Lower lobe of right lung (tissue), 2 donors: ENCODE measurements at regions not wholly inside any gene's neighbourhood (a gene's known extent, or its start where the extent isn't known, plus 50 kb on each side); places are given as distances from the start of the nearest gene placed in this dataset.

Experiments
- ATAC-seq, 2 donors: fragments of 200-7000 bp; cut with Tn5 transposase; one replicate each; pipeline ENCODE4 v1.9.1; 2020 to 2022; ENCODE audit warnings: mild to moderate bottlenecking in 2 of 2, moderate library complexity in 2 of 2
- DNase-seq: peaks from one replicate; pipeline ENCODE4 v3.0.0-alpha.2; 2020
- H3K27ac ChIP-seq: fragments of 200-600 bp; one replicate; pipeline ENCODE4 v1.8.0; 2022
- H3K27me3 ChIP-seq: fragments of 200-600 bp; one replicate; pipeline ENCODE4 v1.8.0; 2022; ENCODE audit warnings: low read depth
- H3K36me3 ChIP-seq: fragments of 200-600 bp; one replicate; pipeline ENCODE4 v1.8.0; 2022; ENCODE audit warnings: mild to moderate bottlenecking
- H3K4me1 ChIP-seq: fragments of 200-600 bp; one replicate; pipeline ENCODE4 v1.8.0; 2022
- H3K4me3 ChIP-seq: fragments of 200-600 bp; one replicate; pipeline ENCODE4 v1.8.0; 2022; ENCODE audit warnings: mild to moderate bottlenecking
- H3K9me3 ChIP-seq: fragments of 200-600 bp; one replicate; pipeline ENCODE4 v1.8.0; 2022
- intact Hi-C: fragments of 100-400 bp; cut with DNase I; formaldehyde crosslinking; loops from one replicate; pipeline ENCODE4 v1.11.0; 2022
- TF ChIP-seq, protein P1 (sequence below): fragments of 200-600 bp; IDR thresholded peaks from one replicate; pipeline ENCODE4 v1.8.0; 2022; ENCODE audit warnings: antibody characterized with exemption, mild to moderate bottlenecking
- donor health status: DM: no; HTN: yes; CAD: no; lungs with severe emphysema.

DNA sequence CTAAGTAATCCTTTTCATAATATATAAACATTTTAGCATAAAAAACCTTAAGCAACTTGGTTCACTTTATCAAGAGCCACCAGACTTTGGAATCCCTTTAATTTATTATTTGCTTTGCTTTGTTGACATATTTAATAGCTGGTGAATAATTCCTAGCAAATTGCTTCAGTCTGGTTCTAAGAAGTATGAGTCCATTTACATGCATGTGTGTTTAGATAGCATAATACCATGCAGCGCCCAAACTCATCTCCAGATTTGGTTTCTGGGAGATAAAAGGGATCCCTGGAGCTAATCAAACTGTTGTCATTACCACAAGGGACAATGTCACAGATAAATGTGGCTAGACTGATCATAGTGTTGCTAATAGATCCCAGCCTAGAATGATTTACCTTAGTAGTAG lies 111.8 kb downstream of the TMEM144 start:
- no peaks in the 10 kb centered on the region for H3K9me3 ChIP-seq
- DNase-seq, result no peak
- no peak for ATAC-seq
- H3K27me3 ChIP-seq, result no peaks in the 10 kb centered on the region
- no peaks in the 10 kb centered on the region for H3K4me1 ChIP-seq
- no peak overlapping the region for H3K27ac ChIP-seq
- intact Hi-C loops, result no loop called here
- H3K36me3 ChIP-seq, result no peaks in the 10 kb centered on the region
- no peak overlapping the region for H3K4me3 ChIP-seq
- TF ChIP-seq, protein P1, sequence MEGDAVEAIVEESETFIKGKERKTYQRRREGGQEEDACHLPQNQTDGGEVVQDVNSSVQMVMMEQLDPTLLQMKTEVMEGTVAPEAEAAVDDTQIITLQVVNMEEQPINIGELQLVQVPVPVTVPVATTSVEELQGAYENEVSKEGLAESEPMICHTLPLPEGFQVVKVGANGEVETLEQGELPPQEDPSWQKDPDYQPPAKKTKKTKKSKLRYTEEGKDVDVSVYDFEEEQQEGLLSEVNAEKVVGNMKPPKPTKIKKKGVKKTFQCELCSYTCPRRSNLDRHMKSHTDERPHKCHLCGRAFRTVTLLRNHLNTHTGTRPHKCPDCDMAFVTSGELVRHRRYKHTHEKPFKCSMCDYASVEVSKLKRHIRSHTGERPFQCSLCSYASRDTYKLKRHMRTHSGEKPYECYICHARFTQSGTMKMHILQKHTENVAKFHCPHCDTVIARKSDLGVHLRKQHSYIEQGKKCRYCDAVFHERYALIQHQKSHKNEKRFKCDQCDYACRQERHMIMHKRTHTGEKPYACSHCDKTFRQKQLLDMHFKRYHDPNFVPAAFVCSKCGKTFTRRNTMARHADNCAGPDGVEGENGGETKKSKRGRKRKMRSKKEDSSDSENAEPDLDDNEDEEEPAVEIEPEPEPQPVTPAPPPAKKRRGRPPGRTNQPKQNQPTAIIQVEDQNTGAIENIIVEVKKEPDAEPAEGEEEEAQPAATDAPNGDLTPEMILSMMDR, result no peak

DNA sequence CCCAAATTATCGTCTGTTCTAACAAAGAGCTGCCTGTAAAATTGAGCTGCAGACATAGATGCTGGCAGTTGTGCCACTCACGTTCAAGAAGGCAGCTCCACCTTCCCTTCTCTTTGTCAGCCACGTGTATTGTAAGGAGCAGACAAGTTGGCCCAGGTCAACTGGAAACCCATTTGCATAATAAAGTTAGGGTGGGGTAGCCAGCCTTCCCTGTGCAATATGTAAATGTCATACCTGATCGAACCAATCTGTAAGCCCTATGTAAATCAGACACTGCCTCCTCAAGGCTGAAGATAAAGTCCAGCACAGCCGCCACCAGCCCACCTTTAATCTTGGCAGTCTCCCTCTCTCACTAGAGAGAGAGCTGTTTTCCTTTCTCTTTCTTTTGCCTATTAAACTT lies 117.2 kb downstream of the TMEM144 start:
- Histone ChIP-seq H3K4me1 (no peaks in the 10 kb centered on the region), H3K36me3 (no peaks in the 10 kb centered on the region), H3K27me3 (no peaks in the 10 kb centered on the region), H3K9me3 (no peaks in the 10 kb centered on the region), H3K27ac (no peak overlapping the region), H3K4me3 (no peak overlapping the region)
- DNase-seq (no peak), ATAC-seq (no peak)
- intact Hi-C loops, result no loop called here
- TF ChIP-seq, protein P1, result no peak

DNA sequence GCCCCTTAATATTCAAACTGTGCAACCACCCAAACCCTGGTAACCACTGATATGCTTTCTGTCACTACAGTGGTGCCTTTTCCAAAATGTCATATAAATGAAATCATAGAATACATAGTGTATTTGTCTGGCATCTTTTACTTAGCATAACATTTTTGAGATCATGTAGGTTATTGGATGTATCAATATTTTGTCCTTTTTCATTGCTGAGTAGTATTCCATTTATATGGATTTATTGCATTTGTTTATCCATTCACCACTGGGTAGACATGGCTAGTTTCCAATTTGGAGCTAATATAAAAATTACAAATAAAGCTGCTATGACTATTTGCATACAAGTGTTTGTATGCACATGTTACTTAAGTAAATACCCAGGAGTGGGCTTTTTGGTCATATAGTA lies 121.6 kb downstream of the TMEM144 start:
- Histone ChIP-seq H3K36me3 (no peaks in the 10 kb centered on the region), H3K27me3 (no peaks in the 10 kb centered on the region), H3K4me1 (no peaks in the 10 kb centered on the region), H3K4me3 (no peak overlapping the region), H3K9me3 (no peaks in the 10 kb centered on the region), H3K27ac (no peak overlapping the region)
- DNase-seq, result no peak
- intact Hi-C loops, result no loop called here
- TF ChIP-seq, protein P1, result no peak
- ATAC-seq, result no peak

DNA sequence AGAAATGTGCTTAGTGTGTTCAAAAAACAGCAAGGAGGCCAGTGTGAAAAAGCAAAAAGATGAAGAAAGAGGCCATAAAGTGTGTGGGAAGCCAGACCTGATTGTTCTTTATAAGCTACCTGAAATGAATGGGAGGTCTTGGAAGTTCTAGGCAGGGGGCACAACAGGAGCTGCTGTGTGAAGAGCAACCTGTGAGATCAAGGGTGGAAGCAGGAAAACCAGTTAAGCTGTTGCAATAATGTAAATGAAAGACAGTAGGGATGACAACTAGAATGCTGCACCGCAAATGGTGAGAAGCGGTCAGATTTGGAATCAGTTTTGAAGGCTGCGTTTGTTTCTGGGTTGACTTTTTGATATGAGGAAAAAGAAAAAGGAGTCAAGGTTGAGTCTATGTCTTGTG lies 123.5 kb downstream of the TMEM144 start:
- no peaks in the 10 kb centered on the region for H3K9me3 ChIP-seq
- TF ChIP-seq, protein P1, result no peak
- DNase-seq, result no peak
- intact Hi-C loops, result no loop called here
- no peak for ATAC-seq
- no peaks in the 10 kb centered on the region for H3K4me1 ChIP-seq
- no peak overlapping the region for H3K4me3 ChIP-seq
- no peaks in the 10 kb centered on the region for H3K36me3 ChIP-seq
- no peaks in the 10 kb centered on the region for H3K27me3 ChIP-seq
- no peak overlapping the region for H3K27ac ChIP-seq

DNA sequence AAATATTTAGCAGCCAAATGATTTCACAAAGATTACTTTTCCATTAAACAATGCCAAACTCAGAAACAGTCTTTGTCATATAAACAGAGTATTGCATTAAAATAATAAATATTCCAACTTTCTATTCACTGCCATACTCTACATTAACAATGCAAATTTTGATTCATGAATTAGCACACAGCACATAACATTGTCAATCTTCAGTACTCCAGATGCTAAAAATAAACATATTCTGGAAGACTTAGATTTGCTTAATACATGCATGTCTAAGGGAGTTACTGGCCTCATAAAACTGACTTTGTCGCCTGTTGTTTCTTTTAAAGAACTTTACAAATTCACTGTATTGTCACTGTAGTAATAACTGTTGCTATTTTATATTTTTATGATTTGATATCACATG lies 131.6 kb downstream of the TMEM144 start:
- H3K4me3 ChIP-seq, result no peak overlapping the region
- no peaks in the 10 kb centered on the region for H3K4me1 ChIP-seq
- H3K27ac ChIP-seq, result no peak overlapping the region
- no peaks in the 10 kb centered on the region for H3K36me3 ChIP-seq
- no peaks in the 10 kb centered on the region for H3K9me3 ChIP-seq
- intact Hi-C loops, result no loop called here
- TF ChIP-seq, protein P1, result no peak
- ATAC-seq, result no peak
- no peaks in the 10 kb centered on the region for H3K27me3 ChIP-seq
- no peak for DNase-seq

DNA sequence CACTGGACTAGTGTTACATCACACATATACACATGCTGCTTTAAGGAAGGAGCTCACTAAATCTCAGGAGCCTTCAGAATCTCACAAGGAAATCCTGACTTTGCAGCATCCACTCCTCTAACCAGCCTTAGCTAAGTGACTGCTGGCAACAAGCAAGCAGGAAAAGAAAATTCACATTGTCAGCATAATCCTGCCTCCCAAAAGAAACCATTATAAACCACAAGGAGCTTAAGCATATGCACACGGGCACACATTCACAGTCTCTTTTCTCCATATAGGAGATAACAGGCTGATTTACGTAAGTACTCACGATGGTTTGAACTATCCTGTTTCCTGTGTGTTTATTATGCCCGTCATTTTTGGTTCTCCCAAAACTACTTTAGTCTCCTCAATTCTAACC lies 136.3 kb downstream of the TMEM144 start:
- Histone ChIP-seq H3K27me3 (no peaks in the 10 kb centered on the region), H3K4me1 (no peaks in the 10 kb centered on the region), H3K4me3 (no peak overlapping the region), H3K36me3 (no peaks in the 10 kb centered on the region), H3K9me3 (no peaks in the 10 kb centered on the region), H3K27ac (no peak overlapping the region)
- intact Hi-C loops, result no loop called here
- DNase-seq (no peak), ATAC-seq (no peak)
- TF ChIP-seq, protein P1, result no peak
